Activated CD4-positive, alpha-beta T cell treated with anti-CD3 and anti-CD28 coated beads, Interleukin-2, amount 50 U/mL, for 48 hours (primary cell): ENCODE measurements at regions not wholly inside any gene's neighbourhood (a gene's known extent, or its start where the extent isn't known, plus 50 kb on each side); places are given as distances from the start of the nearest gene placed in this dataset.

Experiments used
- DNase-seq, 2 experiments: peaks; one replicate each; pipeline ENCODE4 v3.0.0-alpha.2; 2020

DNA sequence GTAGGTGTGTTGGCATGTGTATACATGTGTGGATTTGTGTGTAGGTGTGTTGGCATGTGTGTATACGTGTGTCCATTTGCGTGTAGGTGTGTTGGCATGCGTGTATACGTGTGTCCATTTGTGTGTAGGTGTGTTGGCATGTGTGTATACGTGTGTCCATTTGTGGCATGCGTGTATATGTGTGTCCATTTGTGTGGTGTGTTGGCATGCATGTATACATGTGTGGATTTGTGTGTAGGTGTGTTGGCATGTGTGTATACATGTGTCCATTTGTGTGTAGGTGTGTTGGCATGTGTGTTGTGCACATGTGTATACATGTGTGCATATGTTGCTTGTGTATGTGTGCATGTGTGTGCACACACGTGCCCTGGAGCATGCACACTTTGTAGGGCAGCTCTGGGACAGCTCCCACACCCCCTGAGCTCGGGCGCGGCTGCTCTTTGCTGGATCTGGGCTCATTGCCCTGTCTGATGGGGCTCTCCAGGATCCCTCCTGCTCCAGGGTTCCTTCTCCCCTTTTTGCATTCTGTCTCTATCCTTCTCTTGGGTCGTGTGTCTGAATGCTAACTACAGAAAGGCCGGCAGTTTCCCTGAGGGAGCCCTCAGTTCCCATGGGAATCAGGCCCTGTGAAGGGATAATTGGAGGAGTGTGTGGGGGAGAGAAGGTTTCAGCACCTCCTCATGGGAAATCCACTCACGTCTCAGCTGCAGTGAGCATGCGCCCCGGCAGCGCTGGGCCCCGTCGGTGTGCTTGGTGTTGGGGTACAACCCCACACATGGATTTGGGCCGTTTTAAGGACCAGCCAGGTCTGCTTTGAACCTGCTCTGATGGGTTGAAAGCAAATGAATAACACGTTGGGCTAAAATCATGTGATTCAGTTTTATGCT lies 102.0 kb downstream of the ERMARD start:
- DNase-seq = no peak

DNA sequence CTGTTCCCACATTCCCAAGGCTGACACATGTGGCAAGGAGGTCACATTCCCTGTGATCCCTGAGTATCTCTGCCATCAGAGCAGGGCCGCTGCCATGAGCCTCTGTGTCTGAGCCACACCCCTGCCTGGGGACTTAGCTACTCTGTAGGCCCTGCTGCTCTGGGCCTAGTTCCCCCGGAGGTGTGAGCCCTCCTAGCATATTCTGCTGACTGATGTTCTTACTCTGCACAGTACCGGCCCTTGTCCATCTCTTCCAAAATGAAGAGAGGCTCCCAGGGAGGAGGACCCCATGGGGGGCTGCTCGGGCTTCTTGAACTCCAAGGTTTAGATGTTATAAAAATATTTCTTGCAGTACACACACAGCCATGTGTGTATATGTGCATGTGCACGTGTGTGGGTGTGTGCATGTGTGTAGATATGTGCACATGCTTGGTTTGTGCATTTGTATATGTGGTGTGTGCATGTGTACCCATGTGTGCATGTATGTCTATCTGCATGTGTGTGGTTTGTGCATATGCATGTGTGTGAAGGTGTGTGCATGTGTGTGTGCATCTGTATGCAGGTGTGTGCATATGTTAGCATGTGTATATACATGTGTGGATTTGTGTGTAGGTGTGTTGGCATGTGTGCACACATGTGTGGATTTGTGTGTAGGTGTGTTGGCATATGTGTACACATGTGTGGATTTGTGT lies 101.2 kb downstream of the ERMARD start:
- no peak for DNase-seq

DNA sequence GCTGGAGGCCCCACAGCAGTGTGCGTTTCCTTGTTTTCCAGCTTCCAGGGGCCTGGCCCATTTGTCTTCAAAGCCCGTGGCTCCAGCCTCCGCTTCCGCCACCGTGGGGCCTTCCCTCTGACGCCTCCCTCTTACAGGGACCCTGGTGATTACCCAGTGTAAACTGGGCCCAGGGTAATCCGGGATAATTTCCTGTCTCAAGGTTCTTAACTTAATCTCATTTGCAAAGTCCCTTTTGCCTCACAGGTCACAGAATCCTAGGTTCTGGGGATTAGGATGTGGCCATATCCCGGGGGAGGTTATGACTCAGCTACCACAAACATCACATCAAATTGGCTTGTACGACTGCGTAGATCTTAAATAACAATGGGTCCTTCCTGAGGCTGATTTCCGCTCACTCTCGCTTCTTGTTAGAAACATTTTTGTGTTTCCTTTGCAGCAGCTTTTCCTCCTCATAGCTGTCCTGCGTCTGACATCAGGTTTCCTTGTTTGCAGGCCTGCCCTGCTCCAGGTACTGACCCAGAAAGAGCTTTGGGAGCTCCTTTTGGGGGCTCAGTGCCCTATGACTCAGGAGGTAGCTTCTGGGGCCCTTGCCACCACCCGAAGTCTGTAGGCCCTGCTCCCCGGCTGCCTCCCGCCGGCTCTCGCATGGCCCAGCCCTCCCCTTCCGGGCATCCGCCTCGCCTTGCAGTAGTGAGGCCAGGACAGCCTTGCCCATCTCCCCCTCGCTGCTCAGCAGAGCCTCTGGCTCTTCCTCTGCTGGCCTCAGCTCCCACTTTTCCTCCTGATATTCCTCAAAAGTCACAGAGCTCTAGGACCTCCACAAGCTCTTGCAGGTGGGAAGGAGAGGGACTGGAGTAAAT lies 100.5 kb downstream of the ERMARD start:
- DNase-seq = no peak

DNA sequence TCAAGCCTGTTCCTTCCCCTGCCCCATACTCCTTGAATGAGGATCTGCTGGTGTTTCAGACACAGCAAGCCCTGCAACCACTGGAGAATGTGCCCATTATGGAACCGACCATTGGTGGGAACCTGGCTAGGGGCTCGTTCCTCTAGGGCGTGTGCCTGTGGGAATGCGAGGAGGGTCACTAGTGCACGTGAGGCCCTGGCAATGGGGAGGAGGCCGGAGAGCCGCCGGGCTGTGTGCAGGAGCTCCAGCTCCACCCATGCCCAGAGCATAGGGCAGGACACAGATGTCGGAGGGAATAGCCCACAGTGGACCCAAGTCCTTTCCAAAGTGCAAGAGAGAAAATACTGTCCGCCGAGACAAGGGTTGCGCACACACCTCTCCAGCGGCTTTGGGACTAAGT lies 99.3 kb downstream of the ERMARD start:
- no peak for DNase-seq

DNA sequence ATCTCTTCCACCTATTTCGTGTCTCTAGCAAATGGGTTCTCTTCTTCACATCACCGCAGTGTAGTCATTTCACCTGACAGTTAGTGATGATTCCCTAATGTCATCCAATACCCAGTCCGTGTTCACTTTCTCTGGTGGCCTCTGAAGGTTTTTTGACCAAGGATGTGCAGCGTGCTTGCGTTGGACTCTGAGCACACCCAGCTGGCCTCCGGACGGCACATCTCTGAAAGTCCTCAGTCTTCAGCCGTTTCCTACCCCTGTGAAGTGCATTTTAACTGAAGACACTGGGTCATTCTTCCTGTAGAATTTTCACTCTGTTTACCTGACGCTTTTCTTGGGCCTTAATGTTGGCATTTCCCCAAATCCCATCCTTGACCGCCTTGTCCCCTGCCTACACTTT lies 98.7 kb downstream of the ERMARD start:
- DNase-seq = no peak

DNA sequence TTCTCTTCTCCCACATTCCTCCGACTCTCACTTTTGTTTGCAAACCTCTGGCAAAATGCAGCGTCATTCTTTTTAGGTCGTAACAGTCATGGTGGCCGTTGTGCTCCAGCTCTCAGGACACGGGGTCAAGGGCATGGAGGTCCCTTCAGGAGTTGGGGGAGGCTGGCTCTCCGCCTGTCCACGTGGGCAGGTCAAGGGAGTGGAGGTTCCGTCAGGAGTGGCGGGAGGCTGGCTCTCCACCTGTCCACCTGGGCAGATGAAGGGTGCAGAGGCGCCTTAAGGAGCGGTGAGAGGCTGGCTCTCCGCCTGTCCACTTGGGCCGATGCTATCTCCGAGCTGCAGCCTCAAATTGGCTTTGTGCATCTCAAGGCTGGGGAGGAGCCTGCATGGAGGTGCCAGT lies 98.0 kb downstream of the ERMARD start:
- no peak for DNase-seq

DNA sequence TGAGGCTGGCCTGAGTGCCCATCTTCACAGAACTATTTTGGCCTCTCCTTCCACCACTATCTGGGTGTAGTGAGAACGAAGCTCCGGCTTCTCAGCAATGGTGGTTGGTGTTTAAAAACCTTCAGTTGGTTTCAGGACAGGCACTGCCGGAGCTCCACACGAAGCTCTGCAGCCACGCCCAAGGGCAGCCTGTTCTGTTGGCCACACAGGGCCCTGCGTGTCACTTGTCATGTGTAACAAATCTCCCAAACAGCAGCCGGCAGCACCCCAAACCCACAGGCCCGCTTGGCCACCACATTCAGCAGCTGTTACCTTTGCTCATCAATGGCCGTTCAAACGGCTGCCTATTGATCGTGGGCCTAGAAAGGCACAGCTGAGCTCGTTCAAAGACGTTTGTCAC lies 97.5 kb downstream of the ERMARD start:
- no peak for DNase-seq

DNA sequence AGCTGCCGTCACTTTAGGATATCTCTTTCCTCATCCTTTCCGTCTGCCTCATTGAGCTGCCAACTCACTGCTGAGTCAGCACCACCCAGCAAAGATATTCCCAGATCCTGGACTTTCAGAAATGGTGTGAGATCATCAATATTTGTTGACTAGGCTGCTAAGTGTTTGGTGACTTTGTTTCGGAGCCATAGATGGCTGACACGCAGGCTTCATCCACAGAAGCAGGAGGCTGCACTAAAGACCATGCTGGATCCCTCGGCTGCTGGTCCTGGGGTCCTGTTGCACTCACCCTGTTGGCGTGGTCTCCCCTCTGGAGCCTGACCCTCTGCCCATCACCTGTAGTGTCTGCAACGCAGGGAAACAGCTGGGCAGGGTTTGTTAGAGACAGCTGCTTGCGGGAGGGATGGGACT lies 96.5 kb downstream of the ERMARD start:
- no peak for DNase-seq

DNA sequence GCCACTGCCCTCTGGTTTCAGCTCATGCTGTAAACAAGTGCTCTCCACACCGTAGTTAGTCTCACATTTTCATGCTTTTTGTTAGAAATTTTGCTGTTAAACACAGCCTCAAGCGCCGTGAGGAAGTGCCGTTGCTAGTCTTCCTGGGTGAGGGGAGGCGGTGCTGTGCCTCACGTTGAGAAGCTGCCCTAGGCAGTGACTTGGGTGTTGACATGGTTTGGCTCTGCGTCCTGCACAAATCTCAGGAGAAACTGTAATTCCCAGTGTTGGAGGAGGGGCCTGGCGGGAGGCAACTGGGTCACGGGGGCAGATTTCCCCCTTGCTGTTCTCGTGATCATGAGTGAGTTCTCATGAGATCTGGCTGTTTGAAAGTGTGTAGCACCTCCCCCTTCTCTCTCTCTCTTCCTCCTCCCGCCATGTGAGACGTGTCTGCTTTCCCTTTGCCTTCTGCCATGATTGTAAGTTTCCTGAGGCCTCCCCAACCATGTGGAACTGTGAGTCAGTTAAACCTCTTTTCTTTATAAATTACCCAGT lies 95.8 kb downstream of the ERMARD start:
- no peak for DNase-seq

DNA sequence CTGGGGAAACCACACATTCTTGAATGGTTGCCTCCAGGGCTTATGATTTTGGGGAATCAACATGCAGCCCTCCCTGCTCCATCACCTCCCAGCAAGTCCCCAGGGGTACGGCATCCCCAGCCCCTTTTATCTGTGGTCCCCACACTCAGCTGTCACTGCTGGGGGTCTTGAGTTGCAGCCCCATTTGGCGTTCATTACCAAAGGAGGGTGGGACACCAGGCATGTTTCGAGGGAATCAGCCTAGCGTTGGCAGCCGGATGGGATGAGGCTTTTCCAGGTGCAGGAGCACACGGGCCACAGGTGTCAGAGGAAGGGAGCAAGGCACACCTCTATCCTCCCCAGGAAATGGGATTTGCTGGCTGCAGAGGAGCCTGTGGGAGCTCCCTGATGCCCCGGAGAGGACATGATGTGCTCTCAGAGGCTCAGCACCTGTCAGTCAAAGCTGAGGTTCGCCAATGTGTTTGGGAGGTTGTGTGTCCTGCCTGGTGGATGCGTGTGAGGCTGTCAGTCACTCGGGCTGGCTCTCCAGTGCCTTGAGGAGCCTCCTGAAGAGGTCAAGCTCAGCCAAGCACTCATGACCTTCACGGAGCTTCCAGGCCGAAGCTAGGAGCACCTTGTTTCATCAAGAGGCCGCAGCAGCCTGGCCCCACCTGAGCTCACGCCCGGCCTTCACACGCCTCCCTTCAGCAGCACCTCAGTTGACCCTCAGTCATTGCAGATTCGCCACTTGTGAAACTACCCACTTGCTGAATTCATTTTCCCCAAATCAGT lies 95.0 kb downstream of the ERMARD start:
- DNase-seq = no peak

DNA sequence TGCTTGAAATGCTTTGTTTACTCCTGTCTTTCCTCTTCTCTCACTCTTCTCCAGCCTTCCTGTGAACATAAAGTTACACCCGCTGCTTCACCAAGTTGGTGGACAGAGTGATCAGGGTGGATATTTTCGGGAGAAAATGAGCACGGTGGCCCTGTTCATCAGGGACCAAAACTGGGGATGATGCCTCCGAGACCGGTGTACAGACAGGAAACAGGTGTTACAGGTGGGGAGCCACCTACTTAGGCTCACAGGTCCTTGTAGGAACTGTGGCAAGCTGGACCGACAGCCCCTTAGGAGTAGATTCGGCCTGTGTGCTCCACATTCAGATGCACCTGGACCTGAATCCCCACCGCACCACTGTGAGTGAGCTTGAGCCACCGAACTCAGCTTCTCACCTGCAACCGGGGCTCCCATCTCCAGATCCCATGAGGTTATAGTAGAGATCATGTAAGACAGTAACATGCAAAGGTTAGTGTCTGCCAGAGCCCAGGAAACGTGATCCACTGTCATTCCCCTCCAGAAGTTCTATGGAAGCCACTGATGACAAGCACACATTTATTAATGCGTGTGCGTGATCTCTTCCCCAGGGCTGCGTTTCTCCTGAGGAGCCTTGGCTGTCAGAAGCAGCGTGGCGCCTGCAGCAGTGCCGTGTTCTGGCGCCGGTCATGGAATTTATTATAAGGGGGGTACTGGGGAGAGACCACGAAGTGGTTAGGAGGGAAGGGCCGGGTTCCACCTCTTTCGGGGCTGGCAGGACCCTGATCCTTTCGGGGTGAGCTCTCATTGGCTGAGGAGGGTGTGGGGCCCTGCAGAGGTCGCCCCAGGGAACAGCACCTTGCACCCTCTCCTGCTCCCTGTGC lies 94.2 kb downstream of the ERMARD start:
- DNase-seq = no peak

DNA sequence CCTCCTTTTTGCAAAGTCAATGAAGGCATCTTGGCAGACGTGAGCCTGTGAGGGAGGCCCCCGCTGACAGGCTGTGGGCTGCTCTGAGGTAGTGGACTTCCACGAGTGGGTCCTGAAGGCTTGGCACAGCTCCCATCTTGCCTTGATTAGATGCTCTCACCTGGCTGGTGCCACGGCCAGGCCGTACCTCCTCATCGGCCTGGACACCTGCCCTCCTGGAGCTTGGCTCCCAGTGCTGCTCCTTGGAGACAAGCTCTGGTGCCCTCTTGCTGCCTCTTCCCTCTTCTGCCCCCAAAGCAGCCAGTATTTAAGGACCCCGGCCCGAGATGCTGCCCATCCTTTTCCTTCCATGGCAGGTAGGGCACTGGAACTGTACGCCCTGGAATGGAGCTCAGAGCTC lies 93.5 kb downstream of the ERMARD start:
- DNase-seq = no peak

DNA sequence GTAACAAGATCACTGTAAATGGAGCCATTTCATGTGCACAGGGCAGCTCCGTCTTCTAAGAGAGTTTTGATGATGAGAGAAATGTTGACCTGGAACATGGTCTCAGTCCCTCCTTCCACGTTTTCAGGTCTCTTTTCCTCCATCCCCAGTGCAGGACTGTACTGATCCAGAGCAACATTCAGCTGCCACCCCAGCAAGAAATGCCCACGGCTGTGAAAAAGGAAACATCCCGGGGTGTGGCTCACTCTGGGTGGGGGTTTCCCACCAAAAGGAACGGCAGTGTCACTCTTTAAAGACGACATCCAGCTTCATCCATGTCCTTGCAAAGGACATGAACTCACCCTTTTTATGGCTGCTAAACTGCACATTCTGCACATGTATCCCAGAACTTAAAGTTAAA lies 92.6 kb downstream of the ERMARD start:
- DNase-seq = no peak

DNA sequence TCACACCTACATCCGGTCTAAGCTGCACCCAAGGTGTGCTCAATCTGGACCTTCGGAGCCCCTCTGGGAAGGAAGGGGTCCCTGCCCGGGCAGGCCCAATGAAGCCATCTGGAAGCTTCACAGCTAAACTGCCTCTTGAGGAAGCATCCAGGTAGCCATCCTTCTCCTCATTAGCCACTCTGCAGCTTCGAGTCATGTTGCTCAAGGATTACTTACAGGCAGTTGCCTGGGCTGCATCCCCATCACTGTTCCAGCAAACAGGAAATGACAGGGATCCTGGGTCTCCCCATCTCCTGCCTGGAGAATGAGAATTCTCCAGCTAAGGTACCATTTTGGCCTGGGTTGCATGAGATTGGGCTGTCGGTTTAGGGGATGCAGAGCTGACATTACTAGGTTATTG lies 91.7 kb downstream of the ERMARD start:
- DNase-seq = no peak

DNA sequence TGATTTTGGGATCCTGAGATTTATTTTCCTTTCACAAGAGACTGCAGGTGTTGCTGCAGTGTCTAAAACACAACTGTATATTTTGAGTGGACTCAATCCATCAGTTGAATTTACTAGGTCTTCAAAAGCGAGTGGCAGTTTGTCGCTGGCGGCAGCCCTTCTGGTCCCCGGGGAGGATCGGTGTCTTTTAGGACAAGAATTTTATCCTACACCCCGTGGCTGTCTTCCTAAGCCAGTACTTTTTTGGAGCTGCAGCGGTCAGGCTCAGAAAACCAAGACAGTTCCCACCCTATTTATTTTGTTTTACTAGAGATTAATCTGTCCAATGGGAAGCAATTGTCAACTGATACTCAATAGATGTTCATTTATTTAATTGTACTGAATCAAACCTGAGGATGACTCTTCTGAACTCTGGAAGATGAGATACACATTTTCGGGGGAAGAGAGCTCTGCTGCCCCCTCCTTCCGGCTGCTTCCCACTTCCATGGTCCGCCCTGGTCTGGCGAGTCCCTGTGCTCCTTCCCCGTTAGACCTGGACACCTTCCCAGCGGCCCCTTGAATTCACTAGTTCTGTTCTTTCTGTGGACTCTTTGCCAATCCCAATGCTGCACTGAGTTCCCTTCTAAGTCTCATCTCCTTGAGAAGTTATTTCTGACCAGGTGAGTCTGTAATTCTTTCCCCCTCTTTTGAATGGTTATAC lies 90.6 kb downstream of the ERMARD start:
- DNase-seq = no peak

DNA sequence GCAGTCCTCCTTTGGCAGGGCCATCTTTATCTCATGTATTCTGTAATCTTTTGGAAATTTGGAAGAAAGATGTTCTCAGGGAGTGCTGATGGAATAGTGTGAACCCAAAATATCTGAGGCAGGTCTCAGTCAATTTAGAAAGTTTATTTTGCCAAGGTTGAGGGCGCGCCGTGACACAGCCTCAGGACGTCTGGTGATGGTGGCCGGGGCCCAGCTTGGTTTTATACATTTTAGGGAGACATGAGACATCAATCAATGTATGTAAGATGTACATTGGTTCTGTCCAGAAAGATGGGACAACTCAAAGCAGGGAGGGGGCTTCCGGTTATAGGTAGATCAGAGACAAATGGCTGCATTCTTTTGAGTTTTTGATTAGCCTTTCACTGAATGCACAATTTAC lies 89.8 kb downstream of the ERMARD start:
- DNase-seq = no peak

DNA sequence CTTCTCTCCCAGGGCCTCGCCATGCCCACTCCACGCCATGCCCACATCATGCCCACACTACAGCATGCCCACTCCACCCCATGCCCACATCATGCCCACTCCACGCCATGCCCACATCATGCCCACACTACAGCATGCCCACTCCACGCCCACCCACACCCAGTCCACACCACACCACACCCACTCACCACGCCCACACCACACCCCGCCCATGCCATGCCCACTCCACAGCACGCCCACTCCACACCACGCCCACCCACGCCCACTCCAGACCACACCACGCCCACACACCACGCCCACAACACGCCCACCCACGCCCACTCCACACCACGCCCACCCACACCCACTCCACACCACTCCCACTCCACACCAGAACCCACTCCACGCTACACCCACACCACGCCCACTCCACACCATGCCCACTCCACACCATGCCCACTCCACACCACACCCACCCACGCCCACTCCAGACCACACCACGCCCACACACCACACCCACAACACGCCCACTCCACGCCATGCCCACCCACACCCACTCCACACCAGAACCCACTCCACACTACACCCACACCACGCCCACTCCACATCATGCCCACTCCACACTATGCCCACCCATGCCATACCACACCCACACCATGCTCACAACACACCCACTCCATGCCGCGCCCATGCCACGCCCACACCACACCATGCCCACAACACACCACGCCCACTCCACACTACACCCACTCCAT lies 88.6 kb downstream of the ERMARD start:
- DNase-seq = no peak

DNA sequence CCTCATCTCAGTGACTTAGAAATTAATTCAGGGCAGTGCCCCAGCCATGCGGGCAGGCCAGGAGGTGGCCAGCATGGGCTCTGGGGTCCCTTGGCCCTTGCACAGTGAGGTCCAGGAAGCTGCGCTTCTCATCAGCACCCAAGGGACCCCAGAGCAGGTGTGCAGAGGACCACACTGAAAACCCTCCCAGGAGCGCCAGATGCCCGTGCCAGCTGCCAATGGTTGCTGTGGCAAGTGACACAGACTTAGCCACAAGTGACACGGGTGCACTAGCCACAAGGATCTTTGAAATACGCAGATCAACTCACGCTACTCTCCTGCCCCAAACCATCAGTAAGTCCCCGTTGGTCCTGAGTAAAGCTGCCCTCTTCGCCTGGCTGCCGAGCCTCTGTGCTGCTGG lies 88.1 kb downstream of the ERMARD start:
- DNase-seq = no peak

DNA sequence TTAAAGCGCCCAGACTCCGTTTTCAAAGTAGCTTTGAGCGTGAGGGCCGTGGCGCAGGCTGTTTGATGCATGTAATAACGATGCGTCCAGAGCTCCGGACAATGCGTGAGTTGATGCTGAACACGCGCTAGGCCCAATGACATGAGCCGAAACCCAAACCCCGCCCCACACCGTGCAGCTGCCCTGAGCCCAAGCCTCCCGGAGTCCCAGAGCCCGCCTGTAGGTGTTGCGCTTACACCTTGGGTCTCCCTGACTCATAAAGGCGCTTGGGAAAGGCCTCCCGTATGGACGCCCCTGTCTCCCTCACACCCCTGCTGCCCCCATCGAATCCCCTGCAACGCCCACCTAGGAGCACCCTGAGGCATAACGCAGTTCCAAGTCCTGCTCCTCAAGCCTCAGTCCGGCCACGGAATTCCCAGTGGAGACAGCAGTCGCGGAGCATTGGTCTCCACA lies 87.6 kb downstream of the ERMARD start:
- no peak for DNase-seq
